ENCODE measurements at regions not wholly inside any gene's neighbourhood (a gene's known extent, or its start where the extent isn't known, plus 50 kb on each side); places are given as distances from the start of the nearest gene placed in this dataset.

GRCh38 chr2:136404925-136405324, 287.0 kb upstream of the CXCR4 start (continued):
- TF ChIP-seq MLLT1 (IDR thresholded peaks at IDR 0.05) = no peak
- no peak for TF ChIP-seq MXD1 (CRISPR knock-in tag; IDR thresholded peaks at IDR 0.05; ENCODE audit: borderline replicate concordance, poor library complexity, severe bottlenecking)
- no peak for TF ChIP-seq ZNF707 (CRISPR knock-in tag; conservative IDR thresholded peaks at IDR 0.05)
- no peak for TF ChIP-seq MAFF (IDR thresholded peaks at IDR 0.05; ENCODE audit: low read length)
- TF ChIP-seq ZFP91 (CRISPR knock-in tag; IDR thresholded peaks at IDR 0.05) = no peak
- TF ChIP-seq ARID3B (CRISPR knock-in tag; IDR thresholded peaks at IDR 0.05; ENCODE audit: borderline replicate concordance) = no peak
- TF ChIP-seq CHD1 (IDR thresholded peaks at IDR 0.05; ENCODE audit: low read length) = no peak
- no peak for TF ChIP-seq ZNF431 (CRISPR knock-in tag; IDR thresholded peaks at IDR 0.05)
- no peak for TF ChIP-seq SETDB1 (IDR thresholded peaks at IDR 0.05; ENCODE audit: low read length)
